ENCODE measurements at regions not wholly inside any gene's neighbourhood (a gene's known extent, or its start where the extent isn't known, plus 50 kb on each side); places are given as distances from the start of the nearest gene placed in this dataset.

DNA sequence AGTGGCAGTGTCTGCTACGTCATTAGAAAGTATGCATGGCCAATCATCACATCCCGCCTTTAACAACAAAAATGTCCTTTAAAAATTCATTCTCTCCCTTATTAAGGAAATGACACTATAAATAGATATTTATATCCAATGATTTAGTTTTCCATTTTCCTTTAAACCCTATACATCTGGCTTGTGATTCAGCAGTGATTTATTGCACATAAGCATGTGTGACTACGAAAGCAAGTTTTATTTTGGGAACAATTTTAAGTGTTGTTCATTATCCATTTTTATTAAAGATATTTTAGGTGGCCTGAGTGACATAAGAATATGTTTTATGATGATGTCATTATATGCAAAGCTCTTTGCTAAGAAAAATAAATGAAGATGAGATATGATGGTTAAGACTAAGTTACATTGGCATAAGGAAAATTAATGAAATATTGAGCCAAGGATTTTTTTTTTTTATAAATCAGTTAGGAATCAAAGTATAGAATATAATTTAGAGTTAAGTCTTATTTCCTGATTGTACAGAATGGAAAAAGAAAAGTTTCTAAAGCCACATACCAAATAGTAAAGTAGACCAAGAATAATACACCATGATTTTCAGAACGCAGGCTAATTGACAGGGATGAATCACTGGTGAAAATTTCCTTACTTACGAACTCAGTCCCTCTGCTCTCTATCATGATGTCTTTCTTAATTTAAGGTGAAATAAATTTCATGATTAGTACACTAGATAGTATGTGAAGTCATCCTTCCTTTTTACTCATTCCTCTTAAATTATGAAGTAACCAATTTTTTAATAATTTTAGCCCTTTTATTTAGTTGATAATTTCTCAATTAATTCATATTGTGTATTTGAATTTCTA is 822.4 kb downstream of the FAT4 start:
- Histone ChIP-seq H3K9me3 (no peaks in the 10 kb centered on the region), H3K4me1 (no peaks in the 10 kb centered on the region), H3K36me3 (no peaks in the 10 kb centered on the region), H3K27me3 (no peaks in the 10 kb centered on the region), H3K4me3 (no peak overlapping the region), H3K27ac (no peak overlapping the region)
- intact Hi-C loops (cut with DNase I; ENCODE audit: low total_unique reads) = no loop called here
- TF ChIP-seq POLR2A (IDR thresholded peaks at IDR 0.05) = no peak
- TF ChIP-seq, protein P1, sequence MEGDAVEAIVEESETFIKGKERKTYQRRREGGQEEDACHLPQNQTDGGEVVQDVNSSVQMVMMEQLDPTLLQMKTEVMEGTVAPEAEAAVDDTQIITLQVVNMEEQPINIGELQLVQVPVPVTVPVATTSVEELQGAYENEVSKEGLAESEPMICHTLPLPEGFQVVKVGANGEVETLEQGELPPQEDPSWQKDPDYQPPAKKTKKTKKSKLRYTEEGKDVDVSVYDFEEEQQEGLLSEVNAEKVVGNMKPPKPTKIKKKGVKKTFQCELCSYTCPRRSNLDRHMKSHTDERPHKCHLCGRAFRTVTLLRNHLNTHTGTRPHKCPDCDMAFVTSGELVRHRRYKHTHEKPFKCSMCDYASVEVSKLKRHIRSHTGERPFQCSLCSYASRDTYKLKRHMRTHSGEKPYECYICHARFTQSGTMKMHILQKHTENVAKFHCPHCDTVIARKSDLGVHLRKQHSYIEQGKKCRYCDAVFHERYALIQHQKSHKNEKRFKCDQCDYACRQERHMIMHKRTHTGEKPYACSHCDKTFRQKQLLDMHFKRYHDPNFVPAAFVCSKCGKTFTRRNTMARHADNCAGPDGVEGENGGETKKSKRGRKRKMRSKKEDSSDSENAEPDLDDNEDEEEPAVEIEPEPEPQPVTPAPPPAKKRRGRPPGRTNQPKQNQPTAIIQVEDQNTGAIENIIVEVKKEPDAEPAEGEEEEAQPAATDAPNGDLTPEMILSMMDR (IDR thresholded peaks at IDR 0.05 in 4 of 5, conservative IDR thresholded peaks at IDR 0.05 in 1 of 5) = no peak
- in situ Hi-C loops (cut with MboI; ENCODE audit: low sequenced_read_pairs in 4 of 4) = no loop called here
- ATAC-seq (no peak), DNase-seq (no peak)

DNA sequence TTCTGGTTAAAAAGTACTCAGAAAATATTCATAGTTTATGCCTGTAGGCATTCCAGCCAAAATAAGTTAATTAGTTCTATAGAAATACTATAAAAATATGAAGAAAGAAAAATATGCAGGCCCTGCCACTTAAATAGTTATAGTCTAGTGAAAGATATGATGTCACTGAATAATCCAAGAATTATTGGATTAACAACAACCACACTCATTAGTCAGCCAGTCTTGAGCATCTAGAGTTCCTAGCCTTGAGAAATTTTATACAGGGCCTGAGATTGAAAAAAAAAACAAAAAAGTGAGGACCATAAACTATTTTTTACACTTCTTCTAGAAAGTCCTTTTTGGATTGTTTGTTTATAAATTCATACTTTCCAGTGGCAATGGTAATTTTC is 823.0 kb downstream of the FAT4 start:
- ATAC-seq = no peak
- Histone ChIP-seq H3K4me1 (no peaks in the 10 kb centered on the region), H3K27ac (no peak overlapping the region), H3K4me3 (no peak overlapping the region), H3K27me3 (no peaks in the 10 kb centered on the region), H3K9me3 (no peaks in the 10 kb centered on the region), H3K36me3 (no peaks in the 10 kb centered on the region)
- in situ Hi-C loops (cut with MboI; ENCODE audit: low sequenced_read_pairs in 4 of 4) (no loop called here), intact Hi-C loops (cut with DNase I; ENCODE audit: low total_unique reads) (no loop called here)
- TF ChIP-seq POLR2A (IDR thresholded peaks at IDR 0.05) = no peak
- TF ChIP-seq, protein P1 (IDR thresholded peaks at IDR 0.05 in 4 of 5, conservative IDR thresholded peaks at IDR 0.05 in 1 of 5) = no peak
- no peak for DNase-seq

DNA sequence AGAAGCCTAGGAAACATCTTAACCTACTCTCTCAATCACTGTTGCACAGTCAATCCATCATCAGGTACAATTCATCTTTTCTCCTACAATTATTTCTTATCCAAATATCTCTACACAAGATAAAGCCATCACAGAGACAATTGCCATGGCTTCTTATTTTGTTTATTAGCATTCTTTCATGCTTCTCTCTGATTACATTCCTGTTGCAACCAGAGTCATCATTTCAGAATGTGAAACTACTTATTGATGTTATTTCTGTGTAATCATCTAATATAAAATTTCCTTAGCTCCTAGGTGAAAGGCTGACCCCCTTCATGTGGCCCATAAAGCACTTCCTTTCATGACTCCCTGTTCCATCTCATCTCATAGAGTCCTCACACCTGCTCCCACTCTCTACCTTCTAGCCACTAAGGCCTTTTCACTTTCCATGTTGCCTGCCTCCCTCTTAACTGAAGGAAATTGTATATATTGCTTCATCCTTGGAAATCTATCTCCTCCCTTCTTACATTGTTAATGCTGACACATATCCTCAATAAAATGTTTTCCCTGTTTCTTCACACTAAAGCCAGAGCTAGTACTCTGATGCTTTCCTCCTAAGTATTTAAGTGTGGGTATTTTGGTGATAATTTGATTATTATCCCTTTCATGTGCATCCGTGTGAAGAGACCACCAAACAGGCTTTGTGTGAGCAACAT is 829.9 kb downstream of the FAT4 start:
- in situ Hi-C loops (cut with MboI; ENCODE audit: low sequenced_read_pairs in 4 of 4) = no loop called here
- TF ChIP-seq, protein P1 (IDR thresholded peaks at IDR 0.05 in 4 of 5, conservative IDR thresholded peaks at IDR 0.05 in 1 of 5) = no peak
- no peak for TF ChIP-seq POLR2A (IDR thresholded peaks at IDR 0.05)

DNA sequence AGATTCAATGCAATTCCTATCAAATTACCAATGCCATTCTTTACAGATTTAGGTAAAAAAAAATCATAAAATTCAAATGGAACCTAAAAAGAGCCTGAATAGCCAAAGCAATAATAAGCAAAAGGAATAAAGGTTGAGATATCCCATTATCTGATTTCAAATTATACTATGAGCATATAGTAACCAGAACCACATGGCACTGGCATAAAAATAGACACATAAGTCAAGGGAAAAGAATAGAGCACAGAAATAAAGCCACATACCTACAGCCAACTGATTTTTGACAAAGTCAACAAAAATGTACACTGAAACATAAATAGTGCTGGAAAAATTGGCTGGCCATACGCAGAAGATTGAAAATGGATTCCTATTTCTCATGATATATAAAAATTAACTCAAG is 853.7 kb downstream of the FAT4 start:
- H3K4me1 ChIP-seq = no peaks in the 10 kb centered on the region
- in situ Hi-C loops (cut with MboI; ENCODE audit: low sequenced_read_pairs in 4 of 4) (no loop called here), intact Hi-C loops (cut with DNase I; ENCODE audit: low total_unique reads) (no loop called here)
- H3K27ac ChIP-seq = no peak overlapping the region
- no peaks in the 10 kb centered on the region for H3K9me3 ChIP-seq
- ATAC-seq (no peak), DNase-seq (no peak)
- TF ChIP-seq POLR2A (IDR thresholded peaks at IDR 0.05) = no peak
- TF ChIP-seq, protein P1 (IDR thresholded peaks at IDR 0.05 in 4 of 5, conservative IDR thresholded peaks at IDR 0.05 in 1 of 5) = no peak
- no peaks in the 10 kb centered on the region for H3K27me3 ChIP-seq
- H3K36me3 ChIP-seq = no peaks in the 10 kb centered on the region
- H3K4me3 ChIP-seq = no peak overlapping the region

More for the DNA sequence above, 829.9 kb downstream of the FAT4 start:
- H3K27ac ChIP-seq = no peak overlapping the region
- no peaks in the 10 kb centered on the region for H3K9me3 ChIP-seq
- intact Hi-C loops (cut with DNase I; ENCODE audit: low total_unique reads) = no loop called here
- no peak for DNase-seq
- no peak for ATAC-seq
- H3K4me3 ChIP-seq = no peak overlapping the region
- no peaks in the 10 kb centered on the region for H3K4me1 ChIP-seq
- H3K36me3 ChIP-seq = no peaks in the 10 kb centered on the region
- H3K27me3 ChIP-seq = no peaks in the 10 kb centered on the region
